B cell (primary cell): ENCODE measurements at regions not wholly inside any gene's neighbourhood (a gene's known extent, or its start where the extent isn't known, plus 50 kb on each side); places are given as distances from the start of the nearest gene placed in this dataset.

Experiments used
- EZH2 ChIP-seq: IDR thresholded peaks from 2 replicates; pipeline ENCODE4 v1.6.1; 2012; ENCODE audit warnings: borderline replicate concordance, low read depth, mild to moderate bottlenecking, moderate library complexity, low read length; ENCODE audit not compliant: insufficient read depth, poor library complexity, severe bottlenecking
- TF ChIP-seq, protein P1 (sequence below): fragments of 200-600 bp; IDR thresholded peaks from one replicate; pipeline ENCODE4 v1.8.0; 2022; ENCODE audit warnings: antibody characterized with exemption, mild to moderate bottlenecking

DNA sequence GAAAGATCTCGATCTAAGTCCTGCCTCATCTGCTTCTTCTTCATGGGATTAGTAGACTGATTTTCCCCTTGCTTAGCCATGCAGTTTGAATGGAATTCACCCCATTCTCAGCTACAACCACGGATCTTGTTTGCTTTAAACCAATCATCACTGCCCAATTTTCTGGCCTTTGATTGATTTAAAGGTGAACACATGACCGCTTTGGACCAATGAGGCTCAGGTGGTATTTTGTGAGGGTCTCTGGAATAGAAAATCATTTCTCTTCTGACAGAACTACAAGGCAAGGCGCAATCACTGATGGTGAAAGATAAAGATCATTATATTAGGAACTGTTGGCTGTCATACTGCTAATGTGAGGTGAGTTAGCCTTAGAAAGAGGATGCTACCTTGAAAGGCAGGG is 213.0 kb upstream of the PLEKHG7 start:
- TF ChIP-seq, protein P1, sequence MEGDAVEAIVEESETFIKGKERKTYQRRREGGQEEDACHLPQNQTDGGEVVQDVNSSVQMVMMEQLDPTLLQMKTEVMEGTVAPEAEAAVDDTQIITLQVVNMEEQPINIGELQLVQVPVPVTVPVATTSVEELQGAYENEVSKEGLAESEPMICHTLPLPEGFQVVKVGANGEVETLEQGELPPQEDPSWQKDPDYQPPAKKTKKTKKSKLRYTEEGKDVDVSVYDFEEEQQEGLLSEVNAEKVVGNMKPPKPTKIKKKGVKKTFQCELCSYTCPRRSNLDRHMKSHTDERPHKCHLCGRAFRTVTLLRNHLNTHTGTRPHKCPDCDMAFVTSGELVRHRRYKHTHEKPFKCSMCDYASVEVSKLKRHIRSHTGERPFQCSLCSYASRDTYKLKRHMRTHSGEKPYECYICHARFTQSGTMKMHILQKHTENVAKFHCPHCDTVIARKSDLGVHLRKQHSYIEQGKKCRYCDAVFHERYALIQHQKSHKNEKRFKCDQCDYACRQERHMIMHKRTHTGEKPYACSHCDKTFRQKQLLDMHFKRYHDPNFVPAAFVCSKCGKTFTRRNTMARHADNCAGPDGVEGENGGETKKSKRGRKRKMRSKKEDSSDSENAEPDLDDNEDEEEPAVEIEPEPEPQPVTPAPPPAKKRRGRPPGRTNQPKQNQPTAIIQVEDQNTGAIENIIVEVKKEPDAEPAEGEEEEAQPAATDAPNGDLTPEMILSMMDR = no peak
- TF ChIP-seq EZH2 = no peak
